IMR-90 (cell line): ENCODE measurements at regions not wholly inside any gene's neighbourhood (a gene's known extent, or its start where the extent isn't known, plus 50 kb on each side); places are given as distances from the start of the nearest gene placed in this dataset.

Experiments used
- ATAC-seq: fragments of 200-7000 bp; cut with Tn5 transposase; 2 replicates; pipeline ENCODE4 v1.9.1; 2020; ENCODE audit warnings: low read depth, mild to moderate bottlenecking, moderate library complexity
- BruUV-seq: library from RNA; stranded (reverse); fragments of 400-500 nt; replicated peaks from 2 replicates; lab custom pipeline; 2021; lab: Mats Ljungman, UMichigan
- CTCF ChIA-PET: fragments of 300-600 bp; formaldehyde crosslinking; extraction: SDS; loops from one replicate; lab custom pipeline; 2021; ENCODE audit warnings: antibody characterized with exemption; lab: Yijun Ruan, JAX
- POLR2A ChIA-PET: fragments of 300-600 bp; sonication (Branson Sonifier 250); formaldehyde crosslinking; loops from one replicate; lab custom pipeline; 2022; ENCODE audit warnings: antibody characterized with exemption; ENCODE audit not compliant: unreplicated experiment; lab: Charles Lee
- DNase-seq: peaks from one replicate; pipeline ENCODE4 v3.0.0; 2013
- H2AFZ ChIP-seq: replicated peaks from 2 replicates; pipeline ENCODE3; 2013; ENCODE audit warnings: low read length, mild to moderate bottlenecking; ENCODE audit not compliant: poor library complexity
- H2AK5ac ChIP-seq: 2 replicates; pipeline ENCODE4 v1.6.1; 2013; ENCODE audit warnings: low read depth, low read length, inconsistent platforms
- H2AK9ac ChIP-seq: replicated peaks from 2 replicates; pipeline ENCODE3; 2013; ENCODE audit warnings: mild to moderate bottlenecking, low read depth, low read length, moderate library complexity; ENCODE audit not compliant: poor library complexity
- H2BK120ac ChIP-seq: 2 replicates; pipeline ENCODE4 v1.6.1; 2013; ENCODE audit warnings: low read depth, low read length, inconsistent platforms
- H2BK15ac ChIP-seq: 3 replicates; pipeline ENCODE4 v1.6.1; 2013; ENCODE audit warnings: low read depth, low read length, inconsistent platforms
- H2BK20ac ChIP-seq: 2 replicates; pipeline ENCODE4 v1.6.1; 2013; ENCODE audit warnings: low read depth, mild to moderate bottlenecking, inconsistent platforms, low read length, moderate library complexity
- H2BK5ac ChIP-seq: 2 replicates; pipeline ENCODE4 v1.6.1; 2013; ENCODE audit warnings: mild to moderate bottlenecking, low read depth, low read length, inconsistent platforms; ENCODE audit not compliant: poor library complexity, severe bottlenecking
- H3K14ac ChIP-seq: replicated peaks from 2 replicates; pipeline ENCODE4 v1.6.1; 2013; ENCODE audit warnings: low read depth, low read length, inconsistent platforms
- H3K18ac ChIP-seq: 2 replicates; pipeline ENCODE4 v1.6.1; 2013; ENCODE audit warnings: low read depth, low read length, control low read depth
- H3K23ac ChIP-seq: 2 replicates; pipeline ENCODE4 v1.6.1; 2013; ENCODE audit warnings: low read depth, low read length, inconsistent platforms
- H3K27ac ChIP-seq: 2 replicates; pipeline ENCODE4 v1.5.1; 2013; ENCODE audit warnings: mild to moderate bottlenecking, control low read depth, low read length; ENCODE audit not compliant: insufficient read depth
- H3K27me3 ChIP-seq: 2 replicates; pipeline ENCODE4 v1.6.1; 2013; ENCODE audit warnings: low read length; ENCODE audit not compliant: control insufficient read depth, insufficient read depth
- H3K36me3 ChIP-seq: 2 replicates; pipeline ENCODE4 v1.6.1; 2013; ENCODE audit warnings: low read length, mixed read lengths; ENCODE audit not compliant: control insufficient read depth, insufficient read depth
- H3K4ac ChIP-seq: 2 replicates; pipeline ENCODE4 v1.6.1; 2013; ENCODE audit warnings: low read depth, low read length, inconsistent platforms
- H3K4me1 ChIP-seq: 2 replicates; pipeline ENCODE4 v1.6.1; 2013; ENCODE audit warnings: low read length, mixed read lengths; ENCODE audit not compliant: control insufficient read depth, insufficient read depth
- H3K4me2 ChIP-seq: 2 replicates; pipeline ENCODE4 v1.6.1; 2013; ENCODE audit warnings: low read depth, mild to moderate bottlenecking, control low read depth, low read length, moderate library complexity
- H3K4me3 ChIP-seq: 2 replicates; pipeline ENCODE4 v1.5.1; 2013; ENCODE audit warnings: low read depth, mild to moderate bottlenecking, control low read depth, low read length, moderate library complexity; ENCODE audit not compliant: insufficient read depth
- H3K56ac ChIP-seq: 2 replicates; pipeline ENCODE4 v1.6.1; 2013; ENCODE audit warnings: low read length, inconsistent platforms; ENCODE audit not compliant: insufficient read depth; ENCODE audit errors: extremely low read depth
- H3K79me1 ChIP-seq, 2 experiments: 2 replicates each; pipeline ENCODE4 v1.6.1; 2013; ENCODE audit warnings: low read length in 2 of 2, inconsistent platforms in 1 of 2, low read depth in 1 of 2
- H3K9ac ChIP-seq: 2 replicates; pipeline ENCODE4 v1.6.1; 2013; ENCODE audit warnings: low read depth, low read length, control low read depth
- H3K9me1 ChIP-seq: 2 replicates; pipeline ENCODE4 v1.6.1; 2013; ENCODE audit warnings: low read length, inconsistent platforms; ENCODE audit not compliant: insufficient read depth
- H3K9me3 ChIP-seq: 2 replicates; pipeline ENCODE4 v1.6.1; 2013; ENCODE audit warnings: low read length; ENCODE audit not compliant: control insufficient read depth, insufficient read depth
- H4K20me1 ChIP-seq: 2 replicates; pipeline ENCODE4 v1.6.1; 2013; ENCODE audit warnings: low read length, inconsistent platforms; ENCODE audit not compliant: insufficient read depth
- H4K5ac ChIP-seq: 2 replicates; pipeline ENCODE4 v1.6.1; 2013; ENCODE audit warnings: mild to moderate bottlenecking, low read depth, low read length, control low read depth
- H4K8ac ChIP-seq, 2 experiments: 2 replicates each; pipeline ENCODE4 v1.6.1; 2013; ENCODE audit warnings: low read depth in 2 of 2, low read length in 2 of 2, control low read depth in 1 of 2, inconsistent platforms in 1 of 2
- H4K91ac ChIP-seq: 2 replicates; pipeline ENCODE4 v1.6.1; 2013; ENCODE audit warnings: low read depth, low read length, inconsistent platforms; ENCODE audit not compliant: insufficient read depth
- BHLHE40 ChIP-seq: fragments of 150-350 bp; IDR thresholded peaks from 2 replicates; pipeline ENCODE4 v1.6.1; 2016; ENCODE audit warnings: mild to moderate bottlenecking, low read depth, low read length
- CEBPB ChIP-seq: IDR thresholded peaks from 2 replicates; pipeline ENCODE4 v1.6.1; 2012; ENCODE audit warnings: low read depth, low read length, improper control_type of control experiment
- CHD1 ChIP-seq: IDR thresholded peaks from 2 replicates; pipeline ENCODE4 v1.6.1; 2012; ENCODE audit warnings: low read depth, low read length, improper control_type of control experiment
- ELK1 ChIP-seq: fragments of 150-350 bp; IDR thresholded peaks from 2 replicates; pipeline ENCODE4 v1.6.1; 2016; ENCODE audit warnings: low read depth, mild to moderate bottlenecking, low read length, moderate library complexity, borderline replicate concordance
- FOS ChIP-seq: fragments of 150-350 bp; IDR thresholded peaks from 2 replicates; pipeline ENCODE4 v1.6.1; 2016; ENCODE audit warnings: low read depth, low read length
- MAFK ChIP-seq: IDR thresholded peaks from 2 replicates; pipeline ENCODE4 v1.6.1; 2012; ENCODE audit warnings: low read depth, low read length, improper control_type of control experiment
- MAZ ChIP-seq: IDR thresholded peaks from 2 replicates; pipeline ENCODE4 v1.6.1; 2012; ENCODE audit warnings: low read depth, mild to moderate bottlenecking, low read length, improper control_type of control experiment, moderate library complexity, borderline replicate concordance
- MXI1 ChIP-seq: IDR thresholded peaks from 2 replicates; pipeline ENCODE4 v1.6.1; 2012; ENCODE audit warnings: low read depth, mild to moderate bottlenecking, low read length, moderate library complexity, borderline replicate concordance
- NFE2L2 ChIP-seq: fragments of 150-350 bp; IDR thresholded peaks from 2 replicates; pipeline ENCODE4 v1.6.1; 2016; ENCODE audit warnings: low read depth, mild to moderate bottlenecking, low read length
- POLR2A ChIP-seq: IDR thresholded peaks from 2 replicates; pipeline ENCODE4 v1.6.1; 2012; ENCODE audit warnings: mild to moderate bottlenecking, low read depth, low read length
- RAD21 ChIP-seq: IDR thresholded peaks from 2 replicates; pipeline ENCODE4 v1.6.1; 2012; ENCODE audit warnings: low read length, improper control_type of control experiment
- RCOR1 ChIP-seq: IDR thresholded peaks from 2 replicates; pipeline ENCODE4 v1.6.1; 2012; ENCODE audit warnings: mild to moderate bottlenecking, low read length, improper control_type of control experiment; ENCODE audit not compliant: insufficient replicate concordance
- RFX5 ChIP-seq: IDR thresholded peaks from 2 replicates; pipeline ENCODE4 v1.8.0; 2012; ENCODE audit warnings: low read depth, mild to moderate bottlenecking, low read length, moderate library complexity
- SMC3 ChIP-seq: fragments of 150-350 bp; IDR thresholded peaks from 2 replicates; pipeline ENCODE4 v1.6.1; 2016; ENCODE audit warnings: low read depth, mild to moderate bottlenecking, antibody characterized with exemption, low read length, moderate library complexity
- WGBS, 2 experiments: methylation state at CpG; one replicate each; pipeline versions ENCODE4 v1.1.5 to v1.1.7; 2013; ENCODE audit warnings: missing lambda C conversion rate in 2 of 2; ENCODE audit not compliant: insufficient read length in 1 of 2; ENCODE audit errors: extremely low coverage in 2 of 2; 5-methylcytosine and 5-hydroxymethylcytosine counted together
- dilution Hi-C: fragments of 300-500 bp; cut with HindIII; formaldehyde crosslinking; loops from one replicate; pipeline ENCODE4 v1.14.3; 2018; ENCODE audit warnings: low sequenced_read_pairs; ENCODE audit not compliant: unreplicated experiment
- in situ Hi-C: fragments of 300-500 bp; cut with MboI; formaldehyde crosslinking; loops from 3 replicates; pipeline ENCODE4 v1.14.3; 2019; ENCODE audit warnings: low sequenced_read_pairs, inconsistent platforms, mixed read lengths
- intact Hi-C: fragments of 100-400 bp; cut with micrococcal nuclease; formaldehyde crosslinking; loops from 2 replicates; pipeline ENCODE4 v1.10.0; 2022
- TF ChIP-seq, protein P1 (sequence below): fragments of 150-350 bp; IDR thresholded peaks from 2 replicates; pipeline ENCODE4 v1.6.1; 2017; ENCODE audit warnings: mild to moderate bottlenecking, antibody characterized with exemption, low read length, low read depth
- TF ChIP-seq, protein P2 (sequence below): conservative IDR thresholded peaks from 2 replicates; pipeline ENCODE4 v1.5.1; 2012; ENCODE audit warnings: mild to moderate bottlenecking, low read depth, low read length, improper control_type of control experiment

GRCh38 chr4:127327491-127327890 lies 305.3 kb upstream of the INTU start:
- ATAC-seq, result no peak
- no peak for DNase-seq
- no peaks in the 10 kb centered on the region for H4K20me1 ChIP-seq

More at GRCh38 chr4:127327491-127327890, 305.3 kb upstream of the INTU start:
- H2BK5ac ChIP-seq, result no peak overlapping the region
- H2AFZ ChIP-seq, result no peak overlapping the region
- no peaks in the 10 kb centered on the region for H3K79me1 ChIP-seq
- POLR2A ChIA-PET, result no interaction called here
- H3K9me1 ChIP-seq, result no peaks in the 10 kb centered on the region
- H3K27ac ChIP-seq, result no peak overlapping the region
- H2BK15ac ChIP-seq, result no peak overlapping the region
- intact Hi-C loops (no loop called here), dilution Hi-C loops (no loop called here), in situ Hi-C loops (no loop called here)
- no peak overlapping the region for H4K8ac ChIP-seq
- no peak overlapping the region for H3K4me2 ChIP-seq
- no peaks in the 10 kb centered on the region for H3K36me3 ChIP-seq
- TF ChIP-seq ELK1, result no peak
- TF ChIP-seq CEBPB, result no peak
- no peak for TF ChIP-seq RCOR1
- no peak for TF ChIP-seq RFX5
- no peak for TF ChIP-seq FOS
- no peak for TF ChIP-seq MAZ
- TF ChIP-seq, protein P1, sequence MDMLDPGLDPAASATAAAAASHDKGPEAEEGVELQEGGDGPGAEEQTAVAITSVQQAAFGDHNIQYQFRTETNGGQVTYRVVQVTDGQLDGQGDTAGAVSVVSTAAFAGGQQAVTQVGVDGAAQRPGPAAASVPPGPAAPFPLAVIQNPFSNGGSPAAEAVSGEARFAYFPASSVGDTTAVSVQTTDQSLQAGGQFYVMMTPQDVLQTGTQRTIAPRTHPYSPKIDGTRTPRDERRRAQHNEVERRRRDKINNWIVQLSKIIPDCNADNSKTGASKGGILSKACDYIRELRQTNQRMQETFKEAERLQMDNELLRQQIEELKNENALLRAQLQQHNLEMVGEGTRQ, result no peak
- TF ChIP-seq POLR2A, result no peak
- no peak for TF ChIP-seq NFE2L2
- TF ChIP-seq MXI1, result no peak
- no peak for TF ChIP-seq RAD21
- TF ChIP-seq SMC3, result no peak
- TF ChIP-seq, protein P2, sequence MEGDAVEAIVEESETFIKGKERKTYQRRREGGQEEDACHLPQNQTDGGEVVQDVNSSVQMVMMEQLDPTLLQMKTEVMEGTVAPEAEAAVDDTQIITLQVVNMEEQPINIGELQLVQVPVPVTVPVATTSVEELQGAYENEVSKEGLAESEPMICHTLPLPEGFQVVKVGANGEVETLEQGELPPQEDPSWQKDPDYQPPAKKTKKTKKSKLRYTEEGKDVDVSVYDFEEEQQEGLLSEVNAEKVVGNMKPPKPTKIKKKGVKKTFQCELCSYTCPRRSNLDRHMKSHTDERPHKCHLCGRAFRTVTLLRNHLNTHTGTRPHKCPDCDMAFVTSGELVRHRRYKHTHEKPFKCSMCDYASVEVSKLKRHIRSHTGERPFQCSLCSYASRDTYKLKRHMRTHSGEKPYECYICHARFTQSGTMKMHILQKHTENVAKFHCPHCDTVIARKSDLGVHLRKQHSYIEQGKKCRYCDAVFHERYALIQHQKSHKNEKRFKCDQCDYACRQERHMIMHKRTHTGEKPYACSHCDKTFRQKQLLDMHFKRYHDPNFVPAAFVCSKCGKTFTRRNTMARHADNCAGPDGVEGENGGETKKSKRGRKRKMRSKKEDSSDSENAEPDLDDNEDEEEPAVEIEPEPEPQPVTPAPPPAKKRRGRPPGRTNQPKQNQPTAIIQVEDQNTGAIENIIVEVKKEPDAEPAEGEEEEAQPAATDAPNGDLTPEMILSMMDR, result no peak
- TF ChIP-seq MAFK, result no peak
- TF ChIP-seq CHD1, result no peak
- no peak for TF ChIP-seq BHLHE40
- no peak overlapping the region for H4K91ac ChIP-seq
- H3K27me3 ChIP-seq, result no peaks in the 10 kb centered on the region; the same call in 1 of the 2 replicates
- no peak overlapping the region for H3K56ac ChIP-seq
- H3K4me3 ChIP-seq, result no peak overlapping the region
- H3K4ac ChIP-seq, result no peak overlapping the region
- H3K23ac ChIP-seq, result no peak overlapping the region
- no peak overlapping the region for H3K14ac ChIP-seq
- no peak overlapping the region for H4K5ac ChIP-seq
- H3K4me1 ChIP-seq, result no peaks in the 10 kb centered on the region
- no peak overlapping the region for H2AK9ac ChIP-seq
- no peak overlapping the region for H3K18ac ChIP-seq
- H2AK5ac ChIP-seq, result no peak overlapping the region
- H2BK20ac ChIP-seq, result no peak overlapping the region
- peaks cover 5% of the 10 kb centered on the region for H3K9me3 ChIP-seq
- CTCF ChIA-PET, result interaction anchor here (0.8 to 1.3 kb wide), 2 partner anchors 8 to 9 kb away, joined by 3 to 5 read pairs; no protein-coding TSS in a partner anchor
- H2BK120ac ChIP-seq, result no peak overlapping the region
- no peak overlapping the region for H3K9ac ChIP-seq
- whole genome bisulfite sequencing, 2 experiments, result 50% methylated on average over 1 of the region's 2 CpGs; no CpG with 5 or more reads in 1 of the 2 experiments
- BruUV-seq, result no TSS peak
